Neural crest cell (in vitro differentiated cells): ENCODE measurements at regions not wholly inside any gene's neighbourhood (a gene's known extent, or its start where the extent isn't known, plus 50 kb on each side); places are given as distances from the start of the nearest gene placed in this dataset.

Source experiments
- DNase-seq: peaks from one replicate; pipeline ENCODE4 v3.0.0; 2021; ENCODE audit warnings: low read depth, mixed read lengths, low spot score
- H3K27ac Mint-ChIP-seq: one replicate; pipeline ENCODE4 v1.8.0; 2021; ENCODE audit warnings: mild to moderate bottlenecking, mixed read lengths; ENCODE audit not compliant: unreplicated experiment
- H3K27me3 Mint-ChIP-seq: 2 replicates; pipeline ENCODE4 v1.8.0; 2021; ENCODE audit warnings: low read depth, mild to moderate bottlenecking, mixed read lengths
- H3K36me3 Mint-ChIP-seq: 2 replicates; pipeline ENCODE4 v1.8.0; 2021; ENCODE audit warnings: low read depth, mild to moderate bottlenecking, mixed read lengths
- H3K4me1 Mint-ChIP-seq: 2 replicates; pipeline ENCODE4 v1.8.0; 2021; ENCODE audit warnings: mixed read lengths
- H3K4me3 Mint-ChIP-seq: one replicate; pipeline ENCODE4 v1.8.0; 2021; ENCODE audit warnings: mild to moderate bottlenecking, mixed read lengths
- H3K9me3 Mint-ChIP-seq: 2 replicates; pipeline ENCODE4 v1.8.0; 2021; ENCODE audit warnings: mixed read lengths
- TF ChIP-seq, protein P1 (sequence below): fragments of 200-600 bp; sonication (generic); conservative IDR thresholded peaks from 2 replicates; pipeline ENCODE4 v1.5.0; 2021; ENCODE audit warnings: antibody characterized with exemption, mild to moderate bottlenecking

DNA sequence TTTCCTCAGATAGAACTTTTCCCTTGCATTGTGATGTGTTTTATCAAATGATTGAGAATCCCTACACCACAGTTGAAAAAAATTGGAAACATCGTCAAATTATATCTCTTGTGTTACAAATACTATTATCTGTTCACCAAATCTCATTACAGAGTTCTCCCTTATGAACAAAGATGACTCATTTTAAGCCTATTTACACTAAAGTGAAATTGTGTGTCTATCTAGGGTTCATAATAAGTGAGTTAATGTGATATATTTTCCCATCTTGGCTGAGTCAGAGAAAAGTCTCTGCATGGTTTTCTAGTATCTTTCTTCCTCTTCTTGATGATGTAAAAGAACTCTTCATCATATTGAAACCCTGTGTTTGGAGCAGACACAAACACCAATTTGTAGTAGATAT, 1263.3 kb upstream of the EYS start:
- Mint-ChIP-seq H3K27ac (no peak overlapping the region), H3K4me1 (no peaks in the 10 kb centered on the region), H3K4me3 (no peak overlapping the region), H3K9me3 (peaks cover 8% of the 10 kb centered on the region), H3K36me3 (no peaks in the 10 kb centered on the region), H3K27me3 (no peaks in the 10 kb centered on the region)
- no peak for DNase-seq
- TF ChIP-seq, protein P1, sequence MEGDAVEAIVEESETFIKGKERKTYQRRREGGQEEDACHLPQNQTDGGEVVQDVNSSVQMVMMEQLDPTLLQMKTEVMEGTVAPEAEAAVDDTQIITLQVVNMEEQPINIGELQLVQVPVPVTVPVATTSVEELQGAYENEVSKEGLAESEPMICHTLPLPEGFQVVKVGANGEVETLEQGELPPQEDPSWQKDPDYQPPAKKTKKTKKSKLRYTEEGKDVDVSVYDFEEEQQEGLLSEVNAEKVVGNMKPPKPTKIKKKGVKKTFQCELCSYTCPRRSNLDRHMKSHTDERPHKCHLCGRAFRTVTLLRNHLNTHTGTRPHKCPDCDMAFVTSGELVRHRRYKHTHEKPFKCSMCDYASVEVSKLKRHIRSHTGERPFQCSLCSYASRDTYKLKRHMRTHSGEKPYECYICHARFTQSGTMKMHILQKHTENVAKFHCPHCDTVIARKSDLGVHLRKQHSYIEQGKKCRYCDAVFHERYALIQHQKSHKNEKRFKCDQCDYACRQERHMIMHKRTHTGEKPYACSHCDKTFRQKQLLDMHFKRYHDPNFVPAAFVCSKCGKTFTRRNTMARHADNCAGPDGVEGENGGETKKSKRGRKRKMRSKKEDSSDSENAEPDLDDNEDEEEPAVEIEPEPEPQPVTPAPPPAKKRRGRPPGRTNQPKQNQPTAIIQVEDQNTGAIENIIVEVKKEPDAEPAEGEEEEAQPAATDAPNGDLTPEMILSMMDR = no peak

DNA sequence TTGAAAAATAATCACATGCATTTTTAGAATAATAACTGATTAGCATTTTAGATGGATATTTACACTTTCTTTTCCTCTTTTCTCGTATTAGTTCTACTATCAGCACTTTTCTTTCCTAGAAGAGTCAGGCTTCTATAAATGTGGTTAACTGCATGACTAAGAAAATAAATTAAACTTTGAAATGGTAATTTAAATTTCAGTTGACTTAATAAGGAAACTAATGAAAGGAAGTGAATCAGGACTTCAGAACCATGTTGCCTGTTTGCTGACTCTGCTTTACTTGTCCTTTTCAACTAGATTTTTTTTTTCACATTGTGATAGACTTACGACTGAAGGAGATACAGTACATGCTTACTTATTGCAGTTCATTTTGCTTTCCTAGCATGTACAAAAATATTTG, 1258.2 kb upstream of the EYS start:
- TF ChIP-seq, protein P1 = no peak
- H3K4me1 Mint-ChIP-seq = no peaks in the 10 kb centered on the region
- no peak overlapping the region for H3K4me3 Mint-ChIP-seq
- DNase-seq = no peak
- H3K9me3 Mint-ChIP-seq = peaks cover 5% of the 10 kb centered on the region
- no peak overlapping the region for H3K27ac Mint-ChIP-seq
- H3K36me3 Mint-ChIP-seq = no peaks in the 10 kb centered on the region
- H3K27me3 Mint-ChIP-seq = no peaks in the 10 kb centered on the region

DNA sequence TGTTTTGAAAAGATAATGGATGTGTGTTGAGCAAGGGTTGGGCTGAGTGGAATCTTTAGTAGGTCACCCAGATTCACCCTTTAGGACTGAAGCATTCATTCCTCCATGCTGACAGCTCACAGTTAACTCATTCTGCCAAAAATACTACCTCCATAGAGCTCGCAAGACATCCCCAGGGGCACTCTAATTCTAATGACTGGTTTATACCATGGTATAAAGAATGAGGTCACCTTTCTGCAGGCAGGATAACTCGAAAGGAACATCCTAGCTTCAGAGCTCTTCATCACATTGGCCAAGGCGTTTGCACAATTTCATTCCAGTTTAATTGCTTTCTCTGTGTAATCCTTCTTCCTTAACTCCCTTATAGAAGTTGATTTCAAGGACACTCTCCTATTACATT, 1257.2 kb upstream of the EYS start:
- no peak overlapping the region for H3K27ac Mint-ChIP-seq

DNA sequence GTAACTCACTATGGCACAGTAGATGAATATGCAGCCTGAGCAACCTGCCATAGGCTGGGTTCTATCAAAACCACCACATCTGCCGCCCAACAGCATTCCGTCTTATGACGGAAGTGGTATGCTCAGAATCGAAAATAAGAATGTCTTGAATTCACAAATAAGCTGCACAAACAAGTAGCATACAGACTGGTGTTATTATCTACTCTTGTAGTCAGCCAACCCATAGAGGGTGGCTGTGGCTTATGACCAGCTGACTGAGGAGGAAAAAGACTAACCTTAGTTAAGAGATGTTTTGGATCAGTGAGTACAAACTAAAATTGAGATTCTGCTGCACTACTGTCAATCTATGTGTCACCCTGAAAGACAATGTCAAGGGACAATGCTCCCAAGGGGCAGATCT, 1255.1 kb upstream of the EYS start:
- H3K9me3 Mint-ChIP-seq = peaks cover 8% of the 10 kb centered on the region
- H3K27ac Mint-ChIP-seq = no peak overlapping the region
- no peaks in the 10 kb centered on the region for H3K36me3 Mint-ChIP-seq
- H3K4me3 Mint-ChIP-seq = no peak overlapping the region
- DNase-seq = no peak
- TF ChIP-seq, protein P1 = no peak
- H3K27me3 Mint-ChIP-seq = no peaks in the 10 kb centered on the region
- H3K4me1 Mint-ChIP-seq = no peaks in the 10 kb centered on the region

More for the DNA sequence above, 1257.2 kb upstream of the EYS start:
- no peak overlapping the region for H3K4me3 Mint-ChIP-seq
- H3K9me3 Mint-ChIP-seq = peaks cover 5% of the 10 kb centered on the region
- DNase-seq = no peak
- H3K36me3 Mint-ChIP-seq = no peaks in the 10 kb centered on the region
- H3K4me1 Mint-ChIP-seq = no peaks in the 10 kb centered on the region
- H3K27me3 Mint-ChIP-seq = no peaks in the 10 kb centered on the region
- TF ChIP-seq, protein P1 = no peak

DNA sequence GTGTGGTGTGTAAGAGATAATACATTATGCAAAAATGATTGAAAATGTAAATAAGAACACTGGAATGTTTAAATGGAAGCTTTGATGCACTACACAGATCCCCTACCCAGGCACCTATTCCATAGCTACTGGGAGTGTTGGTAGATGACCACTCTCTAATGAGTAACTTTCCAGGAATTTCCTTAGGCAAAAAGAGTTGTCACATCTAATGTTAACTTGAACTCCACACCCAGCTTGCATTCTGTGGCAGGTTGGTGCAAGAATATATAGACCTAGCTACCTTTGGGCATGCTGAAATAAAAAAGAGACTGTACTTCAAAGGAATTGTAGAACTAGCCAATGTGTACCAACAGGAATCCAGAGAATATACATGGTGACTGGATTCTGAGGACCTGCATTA, 1254.2 kb upstream of the EYS start:
- TF ChIP-seq, protein P1 = no peak
- no peaks in the 10 kb centered on the region for H3K4me1 Mint-ChIP-seq
- H3K27ac Mint-ChIP-seq = no peak overlapping the region
- DNase-seq = no peak
- no peaks in the 10 kb centered on the region for H3K36me3 Mint-ChIP-seq
- H3K27me3 Mint-ChIP-seq = no peaks in the 10 kb centered on the region
- H3K9me3 Mint-ChIP-seq = peaks cover 8% of the 10 kb centered on the region
- H3K4me3 Mint-ChIP-seq = no peak overlapping the region

DNA sequence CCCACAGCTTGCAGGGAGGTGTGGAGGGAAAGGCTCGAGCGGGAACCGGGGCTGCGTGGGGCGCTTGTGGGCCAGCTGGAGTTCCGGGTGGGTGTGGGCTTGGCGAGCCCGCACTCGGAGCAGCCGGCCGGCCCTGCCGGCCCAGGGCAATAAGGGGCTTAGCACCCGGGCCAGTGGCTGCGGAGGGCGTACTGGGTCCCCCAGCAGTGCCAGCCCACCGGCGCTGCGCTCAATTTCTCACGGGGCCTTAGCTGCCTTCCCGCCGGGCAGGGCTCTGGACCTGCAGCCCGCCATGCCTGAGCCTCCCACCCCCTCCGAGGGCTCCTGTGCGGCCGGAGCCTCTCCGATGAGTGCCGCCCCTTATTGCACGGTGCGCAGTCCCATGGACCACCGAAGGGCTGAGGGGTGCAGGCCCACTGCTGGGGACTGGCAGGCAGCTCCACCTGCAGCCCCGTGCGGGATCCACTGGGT, 1242.2 kb upstream of the EYS start:
- Mint-ChIP-seq H3K4me3 (no peak overlapping the region), H3K4me1 (no peaks in the 10 kb centered on the region), H3K27me3 (no peaks in the 10 kb centered on the region), H3K27ac (no peak overlapping the region), H3K9me3 (peaks cover 2% of the 10 kb centered on the region), H3K36me3 (no peaks in the 10 kb centered on the region)
- TF ChIP-seq, protein P1 = no peak
- DNase-seq = no peak
